PFSK-1 (cell line): ENCODE measurements at regions not wholly inside any gene's neighbourhood (a gene's known extent, or its start where the extent isn't known, plus 50 kb on each side); places are given as distances from the start of the nearest gene placed in this dataset.

Source experiments
- FOXP2 ChIP-seq: optimal IDR thresholded peaks from 2 replicates; pipeline ENCODE3; 2011; ENCODE audit warnings: borderline replicate concordance, control low read depth, inconsistent platforms; ENCODE audit not compliant: insufficient read depth; ENCODE audit errors: extremely low read length, extremely low read depth
- POLR2AphosphoS5 ChIP-seq: IDR thresholded peaks from 2 replicates; pipeline ENCODE4 v1.6.1; 2012; ENCODE audit warnings: low read depth, mild to moderate bottlenecking, control low read depth, low read length, moderate library complexity
- REST ChIP-seq, 2 experiments: IDR thresholded peaks; 2 replicates each; pipeline versions ENCODE4 v1.6.1 to v1.8.0; 2011 to 2012; ENCODE audit warnings: low read depth in 2 of 2, low read length in 2 of 2, control low read depth in 1 of 2, inconsistent platforms in 1 of 2, mild to moderate bottlenecking in 1 of 2, moderate library complexity in 1 of 2; ENCODE audit not compliant: insufficient read depth in 1 of 2
- SIN3A ChIP-seq: IDR thresholded peaks from 2 replicates; pipeline ENCODE4 v1.6.1; 2012; ENCODE audit warnings: mild to moderate bottlenecking, low read length, moderate library complexity, borderline replicate concordance; ENCODE audit not compliant: insufficient read depth
- TAF1 ChIP-seq: IDR thresholded peaks from 2 replicates; pipeline ENCODE4 v1.6.1; 2012; ENCODE audit warnings: low read length, control low read depth, borderline replicate concordance; ENCODE audit not compliant: insufficient read depth

GRCh38 chr12:25315388-25315787 lies 64.7 kb upstream of the KRAS start:
- no peak for TF ChIP-seq POLR2AphosphoS5
- TF ChIP-seq TAF1: no peak
- no peak for TF ChIP-seq SIN3A
- TF ChIP-seq REST (IDR thresholded peaks at IDR 0.05; ENCODE audit: insufficient read depth in 1 of 2, low read depth in 2 of 2, low read length in 2 of 2): no peak
- TF ChIP-seq FOXP2: no peak
